Myocyte (in vitro differentiated cells): ENCODE measurements at regions not wholly inside any gene's neighbourhood (a gene's known extent, or its start where the extent isn't known, plus 50 kb on each side); places are given as distances from the start of the nearest gene placed in this dataset.
A peak's percentile ranks its signal among the peaks of the same experiment; 100 is the strongest.

ENCODE experiments used
- DNase-seq: peaks from one replicate; pipeline ENCODE4 v3.0.0-alpha.2; 2012; ENCODE audit warnings: low read depth

DNA sequence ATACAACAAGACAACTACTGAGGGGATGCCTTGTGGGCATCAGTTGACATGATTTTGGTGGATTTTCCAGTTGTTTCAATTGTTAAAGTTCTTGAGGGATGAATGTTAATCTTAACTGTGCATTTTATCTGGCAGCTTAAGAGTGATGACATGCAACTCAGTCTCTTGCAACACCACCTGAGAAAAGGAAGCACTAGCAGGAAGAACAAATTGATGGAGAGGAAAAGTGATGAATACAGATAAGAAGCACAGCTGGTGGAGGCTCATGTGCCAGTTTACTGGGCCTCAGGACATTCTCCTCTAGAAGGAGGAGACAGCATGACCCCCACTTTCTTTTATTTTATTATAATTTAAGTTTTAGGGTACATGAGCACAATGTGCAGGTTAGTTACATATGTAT is 341.3 kb upstream of the RBMY1B start:
- no peak for DNase-seq

DNA sequence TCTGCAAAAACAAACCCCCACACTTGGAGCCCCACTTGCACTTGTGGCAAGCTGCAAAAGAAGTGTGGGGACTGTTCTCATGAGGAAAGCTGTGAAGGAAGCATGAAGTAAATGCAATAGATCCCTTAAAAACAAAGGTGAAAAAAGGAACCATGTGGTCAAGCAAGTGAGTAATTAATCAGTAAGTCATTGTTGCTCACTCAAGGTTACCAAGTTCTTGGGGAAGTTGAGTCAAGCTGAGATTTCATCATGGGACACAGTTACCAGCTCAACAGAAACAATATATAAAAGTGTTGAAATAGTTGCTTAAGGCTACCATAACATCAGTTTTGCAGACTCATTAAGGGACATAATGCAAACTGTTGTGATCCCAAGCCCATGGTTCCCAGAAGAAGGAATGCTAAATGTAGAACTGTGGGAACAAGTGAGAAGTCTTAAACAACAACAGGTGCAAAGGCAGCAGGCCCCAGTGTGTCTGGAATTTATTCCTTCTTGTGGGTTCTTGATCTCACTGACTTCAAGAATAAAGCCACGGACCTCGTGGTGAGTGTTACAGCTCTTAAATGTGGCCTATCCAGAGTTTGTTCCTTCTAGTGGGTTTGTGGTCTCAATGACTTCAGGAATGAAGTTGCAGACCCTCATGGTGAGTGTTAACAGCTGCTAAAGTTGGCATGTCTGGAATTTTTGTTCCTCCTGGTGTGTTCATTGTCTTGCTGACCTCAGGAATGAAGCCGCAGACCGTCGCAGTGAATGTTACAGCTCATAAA is 336.3 kb upstream of the RBMY1B start:
- peak; percentile 52 for DNase-seq

GRCh38 chrY:21175505-21175904 is 335.6 kb upstream of the RBMY1B start:
- DNase-seq, result peak; percentile 17

DNA sequence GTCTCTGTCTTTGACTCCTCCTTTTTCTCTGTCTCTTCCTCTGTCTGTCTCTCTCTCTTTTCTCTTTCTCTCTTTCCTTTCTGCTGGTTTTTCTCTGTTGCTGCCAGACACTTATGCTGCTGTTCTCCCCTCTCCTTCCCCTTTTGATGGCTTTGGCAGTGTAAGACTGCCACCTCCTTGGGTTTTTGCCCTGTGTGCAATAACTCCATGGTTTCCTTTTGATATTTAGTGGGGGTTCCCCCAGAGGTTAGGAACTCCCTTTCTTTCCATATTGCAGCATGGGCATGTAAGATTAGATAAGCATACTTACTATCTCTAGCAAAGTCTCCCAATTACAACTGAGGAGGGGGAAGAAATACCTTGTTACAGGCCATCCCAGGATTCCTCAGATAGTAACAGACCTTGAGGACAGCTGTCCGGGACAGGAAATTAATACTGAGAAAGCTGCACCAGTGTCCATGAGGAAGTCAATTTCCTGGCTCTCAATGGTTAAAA is 333.8 kb upstream of the RBMY1B start:
- DNase-seq, result no peak

- DNase-seq, result no peak
These were observed 332.9 kb upstream of the RBMY1B start for GRCh38 chrY:21178281-21178680.

DNA sequence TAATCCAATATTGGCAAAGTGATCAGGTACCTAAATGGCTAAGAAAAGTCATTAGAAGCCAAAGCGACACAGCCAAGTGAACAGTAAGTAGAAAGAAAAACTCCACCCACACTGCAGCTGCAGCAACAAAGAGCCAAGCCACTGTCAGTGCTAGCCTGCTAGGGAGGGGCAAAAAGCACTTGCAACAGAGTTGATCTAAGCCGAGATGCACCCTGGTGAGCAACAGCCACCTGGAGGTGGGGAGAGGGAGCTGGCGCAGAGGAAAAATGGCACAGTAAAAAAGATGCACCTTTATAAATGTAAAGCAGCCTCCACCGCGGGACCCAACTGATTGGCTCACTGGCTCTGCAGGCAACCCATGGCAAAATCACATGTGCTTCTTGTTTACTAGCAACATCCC is 330.2 kb upstream of the RBMY1B start:
- DNase-seq, result no peak

GRCh38 chrY:21184271-21184670 is 326.9 kb upstream of the RBMY1B start:
- no peak for DNase-seq

DNA sequence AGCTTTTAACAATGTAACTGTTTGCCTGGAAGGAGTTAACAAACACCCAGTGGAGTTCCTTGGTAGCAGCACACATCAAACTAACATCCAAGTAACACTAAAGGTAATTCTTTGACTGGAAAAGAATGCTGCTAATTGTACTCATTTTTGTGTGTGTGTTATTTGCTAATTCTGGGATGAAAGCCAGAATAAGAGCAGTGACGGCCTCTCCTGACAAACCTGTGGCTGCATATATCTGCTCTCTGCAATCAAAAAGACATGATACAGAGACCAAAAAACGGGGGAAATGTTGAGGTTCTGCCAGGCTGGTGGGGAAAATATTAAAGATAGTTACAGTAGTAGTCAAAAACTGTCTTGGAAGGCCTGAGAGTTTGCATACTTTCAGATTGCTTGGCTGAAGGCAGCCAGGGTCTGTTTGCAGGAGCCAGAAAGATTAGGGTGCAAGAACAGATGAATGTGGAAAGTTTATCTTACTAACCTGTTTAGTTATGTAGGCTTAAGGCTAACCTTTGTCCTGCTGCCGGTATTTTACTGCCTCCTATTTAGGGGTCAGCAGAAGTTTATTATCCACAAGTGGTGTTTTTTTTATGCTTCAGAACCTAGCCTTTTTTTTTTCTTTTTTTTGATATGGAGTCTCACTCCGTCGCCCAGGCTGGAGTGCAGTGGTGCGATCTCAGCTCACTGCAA is 325.6 kb upstream of the RBMY1B start:
- DNase-seq, result no peak

DNA sequence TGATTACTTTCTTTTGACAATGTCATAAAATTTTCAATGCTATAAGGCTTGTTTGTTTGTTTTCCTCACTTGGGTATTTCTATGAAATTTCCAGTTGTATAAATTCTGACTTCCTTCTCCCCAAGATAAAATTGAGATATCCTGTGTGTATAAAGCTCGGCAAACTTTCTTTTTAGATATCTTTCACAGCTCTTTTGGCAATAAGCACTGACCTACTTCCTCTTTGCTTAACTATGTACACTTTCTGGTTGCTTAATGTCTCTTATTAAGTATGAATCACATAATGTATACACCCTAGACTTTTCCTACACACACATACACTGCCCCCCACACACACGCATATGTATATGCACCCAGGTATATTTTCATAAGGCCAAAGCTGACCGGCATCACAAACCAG is 318.4 kb upstream of the RBMY1B start:
- DNase-seq, result no peak

- DNase-seq, result no peak
These were observed 310.9 kb upstream of the RBMY1B start for GRCh38 chrY:21200246-21200645.

GRCh38 chrY:21227849-21228248 is 283.3 kb upstream of the RBMY1B start:
- DNase-seq, result no peak

GRCh38 chrY:21240221-21240620 is 270.9 kb upstream of the RBMY1B start:
- no peak for DNase-seq

GRCh38 chrY:21240662-21241310 is 270.4 kb upstream of the RBMY1B start:
- DNase-seq, result no peak

DNA sequence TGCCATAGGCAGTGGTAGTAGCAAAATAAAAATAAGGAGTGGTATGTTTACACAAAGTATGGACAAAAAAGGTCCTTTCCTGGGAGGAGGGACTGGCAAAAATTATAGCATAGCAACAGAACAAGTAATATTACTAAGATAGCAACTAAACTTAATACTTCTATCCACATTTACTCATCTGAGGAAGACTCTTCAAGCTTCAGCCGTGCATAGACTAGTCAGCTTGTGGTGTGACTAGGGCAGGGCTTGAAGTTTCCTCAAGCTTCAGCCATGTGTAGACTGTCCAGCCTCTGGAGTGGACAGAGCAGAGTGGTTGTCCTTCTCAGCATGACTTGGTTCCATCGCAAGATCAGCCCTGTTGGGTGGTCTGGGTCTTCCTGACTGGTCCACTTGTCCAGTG is 268.3 kb upstream of the RBMY1B start:
- no peak for DNase-seq

GRCh38 chrY:21246780-21247179 is 264.4 kb upstream of the RBMY1B start:
- DNase-seq, result no peak

DNA sequence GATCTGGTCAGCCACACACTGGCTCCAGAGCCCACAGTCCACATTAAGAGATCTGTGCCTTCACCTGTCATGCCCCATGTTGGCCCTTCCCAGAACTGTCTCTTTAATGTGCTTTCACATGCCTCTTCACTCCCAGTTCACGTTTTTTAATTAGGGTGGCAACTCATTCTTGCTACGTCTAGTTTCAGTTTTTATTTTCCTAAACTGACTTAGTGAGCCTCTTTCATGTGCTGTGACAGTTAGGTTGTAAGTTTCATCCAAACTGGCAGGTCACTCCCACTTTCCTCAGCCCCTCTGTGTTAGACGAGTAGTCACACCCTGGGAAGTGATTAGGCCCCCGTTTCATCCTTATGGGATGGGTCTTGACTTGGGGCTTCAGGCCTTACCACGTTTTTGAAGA is 262.5 kb upstream of the RBMY1B start:
- no peak for DNase-seq

DNA sequence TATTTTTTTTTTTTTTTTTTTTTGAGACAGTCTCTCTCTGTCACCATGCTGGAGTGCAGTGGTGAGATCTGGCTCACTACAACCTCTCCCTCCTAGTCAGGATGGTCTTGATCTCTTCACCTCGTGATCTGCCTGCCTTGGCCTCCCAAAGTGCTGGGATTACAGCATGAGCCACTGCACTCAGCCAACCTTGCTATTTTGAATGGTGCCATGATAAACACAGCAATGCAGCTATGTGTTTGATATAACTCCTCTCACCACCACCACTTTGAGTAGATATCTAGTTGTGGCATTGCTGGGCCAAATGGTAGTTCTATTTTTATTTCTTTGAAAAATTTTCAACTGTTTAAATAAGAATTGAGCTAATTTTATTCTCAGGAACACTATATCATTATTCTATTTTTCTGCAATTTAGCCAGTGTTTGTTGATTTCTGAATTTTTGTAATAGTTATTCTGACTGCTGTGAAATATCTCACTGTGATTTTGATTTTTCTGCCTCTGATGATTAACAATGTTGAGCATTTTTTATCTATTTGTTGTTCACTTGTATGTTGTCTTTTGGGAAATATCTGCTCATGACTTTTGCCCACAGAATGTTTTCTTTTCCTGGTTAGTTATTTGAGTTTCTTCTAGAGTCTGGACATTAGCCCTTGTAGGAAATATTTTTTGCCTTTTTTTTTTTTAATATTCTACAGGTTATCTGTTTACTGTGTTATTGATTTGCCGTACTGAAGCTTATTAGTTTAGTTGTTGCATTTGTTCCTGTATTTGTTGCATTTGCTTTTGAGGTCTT is 257.5 kb upstream of the RBMY1B start:
- no peak for DNase-seq

- DNase-seq, result no peak
These were observed 256.7 kb upstream of the RBMY1B start for GRCh38 chrY:21254476-21254875.

DNA sequence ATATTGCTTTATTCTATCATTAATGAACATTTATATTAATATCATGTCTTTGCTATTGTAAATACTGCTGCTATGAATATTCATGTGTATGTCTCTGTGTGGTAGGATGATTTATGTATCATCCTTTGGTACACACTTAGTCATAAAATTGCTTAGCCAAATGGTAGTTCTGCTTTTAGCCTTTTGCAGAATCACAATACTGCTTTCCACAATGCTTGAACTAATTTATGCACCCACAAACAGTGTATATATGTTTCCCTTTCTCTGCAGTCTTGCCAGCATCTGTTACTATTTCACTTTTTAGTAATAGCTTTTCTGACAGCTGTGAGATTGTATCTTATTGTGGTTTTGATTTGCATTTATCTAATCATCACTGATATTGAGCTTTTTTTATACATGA is 254.3 kb upstream of the RBMY1B start:
- no peak for DNase-seq

- DNase-seq, result no peak
These were observed 251.4 kb upstream of the RBMY1B start for GRCh38 chrY:21259707-21260106.

DNA sequence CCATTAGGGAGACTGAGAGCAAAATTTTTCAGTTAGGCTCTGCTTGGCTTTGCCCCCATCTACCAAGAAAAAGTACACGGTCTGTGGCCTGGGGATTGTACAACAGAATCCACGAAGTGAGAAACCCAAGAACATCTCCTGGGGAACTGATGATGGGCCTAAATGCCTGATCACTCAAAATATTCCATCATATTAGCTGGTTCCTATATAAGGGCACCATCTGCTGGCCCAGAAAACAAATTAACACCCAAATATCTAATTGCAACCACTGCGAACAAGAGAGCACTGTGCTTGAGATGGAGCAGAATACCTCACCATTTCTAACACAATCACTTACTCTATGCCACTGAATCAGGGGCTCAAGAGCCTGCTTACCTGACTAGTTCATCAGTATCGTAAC is 250.8 kb upstream of the RBMY1B start:
- no peak for DNase-seq

GRCh38 chrY:21261158-21261557 is 250.0 kb upstream of the RBMY1B start:
- no peak for DNase-seq
